ENCODE measurements at regions not wholly inside any gene's neighbourhood (a gene's known extent, or its start where the extent isn't known, plus 50 kb on each side); places are given as distances from the start of the nearest gene placed in this dataset.

GRCh38 chr4:181488926-181489325 lies 754.3 kb upstream of the TENM3 start:
- no peak overlapping the region for H3K4ac ChIP-seq (ENCODE audit: low read depth, low read length)

More at GRCh38 chr4:181488926-181489325, 754.3 kb upstream of the TENM3 start:
- Histone ChIP-seq H2BK120ac (ENCODE audit: low read depth, low read length) (no peak overlapping the region), H2AK9ac (replicated peaks; ENCODE audit: low read depth, low read length, poor library complexity) (no peak overlapping the region), H3K4me2 (ENCODE audit: low read depth, low read length) (no peak overlapping the region), H3K9ac (ENCODE audit: low read depth, low read length) (no peak overlapping the region), H3K56ac (ENCODE audit: extremely low read depth, insufficient read depth, low read length) (no peak overlapping the region), H2AK5ac (ENCODE audit: low read depth, low read length) (no peak overlapping the region), H3K9me1 (ENCODE audit: insufficient read depth, low read length) (no peaks in the 10 kb centered on the region; the same call in 1 of the 2 replicates), H2AFZ (replicated peaks; ENCODE audit: low read length, poor library complexity) (no peak overlapping the region), H3K36me3 (ENCODE audit: control insufficient read depth, insufficient read depth, low read length) (no peaks in the 10 kb centered on the region), H3K27ac (ENCODE audit: insufficient read depth, low read length) (no peak overlapping the region), H3K14ac (replicated peaks; ENCODE audit: low read depth, low read length) (no peak overlapping the region), H3K23ac (ENCODE audit: low read depth, low read length) (no peak overlapping the region), H3K4me3 (ENCODE audit: insufficient read depth, low read depth, low read length) (no peak overlapping the region), H4K20me1 (ENCODE audit: insufficient read depth, low read length) (no peaks in the 10 kb centered on the region), H2BK20ac (ENCODE audit: low read depth, low read length) (no peak overlapping the region), H2BK5ac (ENCODE audit: low read depth, low read length, poor library complexity, severe bottlenecking) (no peak overlapping the region), H4K8ac (ENCODE audit: low read depth in 2 of 2, low read length in 2 of 2) (no peak overlapping the region), H3K4me1 (ENCODE audit: control insufficient read depth, insufficient read depth, low read length) (no peaks in the 10 kb centered on the region), H3K79me1 (ENCODE audit: low read depth in 1 of 2, low read length in 2 of 2) (no peaks in the 10 kb centered on the region), H4K5ac (ENCODE audit: low read depth, low read length) (no peak overlapping the region), H3K9me3 (ENCODE audit: control insufficient read depth, insufficient read depth, low read length) (no peaks in the 10 kb centered on the region), H3K27me3 (ENCODE audit: control insufficient read depth, insufficient read depth, low read length) (no peaks in the 10 kb centered on the region), H3K18ac (ENCODE audit: low read depth, low read length) (no peak overlapping the region), H2BK15ac (ENCODE audit: low read depth, low read length) (no peak overlapping the region), H4K91ac (ENCODE audit: insufficient read depth, low read depth, low read length) (no peak overlapping the region)
- ChIA-PET CTCF (no interaction called here), POLR2A (ENCODE audit: unreplicated experiment) (no interaction called here)
- BruUV-seq (replicated peaks): no TSS peak
- DNase-seq: no peak
- TF ChIP-seq SMC3 (IDR thresholded peaks at IDR 0.05; ENCODE audit: low read depth, low read length): no peak
- no peak for TF ChIP-seq BHLHE40 (IDR thresholded peaks at IDR 0.05; ENCODE audit: low read depth, low read length)
- TF ChIP-seq RFX5 (IDR thresholded peaks at IDR 0.05; ENCODE audit: low read depth, low read length): no peak
- no peak for TF ChIP-seq CTCF (conservative IDR thresholded peaks at IDR 0.05; ENCODE audit: low read depth, low read length)
- TF ChIP-seq CEBPB (IDR thresholded peaks at IDR 0.05; ENCODE audit: low read depth, low read length): no peak
- no peak for TF ChIP-seq CHD1 (IDR thresholded peaks at IDR 0.05; ENCODE audit: low read depth, low read length)
- dilution Hi-C loops (cut with HindIII; ENCODE audit: low sequenced_read_pairs, unreplicated experiment): no loop called here
- no peak for ATAC-seq (ENCODE audit: low read depth)
- in situ Hi-C loops (cut with MboI; ENCODE audit: low sequenced_read_pairs): no loop called here
- intact Hi-C loops (cut with micrococcal nuclease): no loop called here

Measured in IMR-90 (cell line).